ENCODE measurements at regions not wholly inside any gene's neighbourhood (a gene's known extent, or its start where the extent isn't known, plus 50 kb on each side); places are given as distances from the start of the nearest gene placed in this dataset.
"Not testable (repeated sequence)": the region's sequence is repeated elsewhere in the genome, so short reads cannot be mapped to it uniquely, and the experiment has no call there.

- no peak for DNase-seq
Observed at GRCh38 chrX:140157611-140158010, 192.3 kb upstream of the CXorf66 start.

- no peak for DNase-seq
Observed at GRCh38 chrX:140157143-140157542, 191.8 kb upstream of the CXorf66 start.

GRCh38 chrX:140151316-140151715 is 186.0 kb upstream of the CXorf66 start:
- DNase-seq = no peak

- DNase-seq = no peak
Observed at GRCh38 chrX:140149761-140150160, 184.4 kb upstream of the CXorf66 start.

- no peak for DNase-seq
Observed at GRCh38 chrX:140141444-140142029, 176.2 kb upstream of the CXorf66 start.

GRCh38 chrX:140138492-140138891 is 173.2 kb upstream of the CXorf66 start:
- DNase-seq = not testable (repeated sequence)

GRCh38 chrX:140138065-140138464 is 172.7 kb upstream of the CXorf66 start:
- not testable (repeated sequence) for DNase-seq

GRCh38 chrX:140132937-140133336 is 167.6 kb upstream of the CXorf66 start:
- DNase-seq = no peak

GRCh38 chrX:140123446-140123845 is 158.1 kb upstream of the CXorf66 start:
- no peak for DNase-seq

- not testable (repeated sequence) for DNase-seq
Observed at GRCh38 chrX:140114059-140114458, 148.7 kb upstream of the CXorf66 start.

GRCh38 chrX:140110081-140110650 is 144.8 kb upstream of the CXorf66 start:
- DNase-seq = no peak

GRCh38 chrX:140104760-140105159 is 139.4 kb upstream of the CXorf66 start:
- DNase-seq = no peak

GRCh38 chrX:140099221-140099620 is 133.9 kb upstream of the CXorf66 start:
- no peak for DNase-seq

GRCh38 chrX:140092121-140092520 is 126.8 kb upstream of the CXorf66 start:
- no peak for DNase-seq

- no peak for DNase-seq
Observed at GRCh38 chrX:140091125-140091886, 126.0 kb upstream of the CXorf66 start.

- DNase-seq = no peak
Observed at GRCh38 chrX:140090800-140091124, 125.4 kb upstream of the CXorf66 start.

- DNase-seq = no peak
Observed at GRCh38 chrX:140088438-140088837, 123.1 kb upstream of the CXorf66 start.

- no peak for DNase-seq
Observed at GRCh38 chrX:140087875-140088274, 122.6 kb upstream of the CXorf66 start.

GRCh38 chrX:140086691-140087090 is 121.4 kb upstream of the CXorf66 start:
- DNase-seq = no peak

- DNase-seq = not testable (repeated sequence)
Observed at GRCh38 chrX:140074851-140075250, 109.5 kb upstream of the CXorf66 start.

- no peak for DNase-seq
Observed at GRCh38 chrX:140071037-140071436, 105.7 kb upstream of the CXorf66 start.

- DNase-seq = no peak
Observed at GRCh38 chrX:140065961-140066662, 100.8 kb upstream of the CXorf66 start.

GRCh38 chrX:140064993-140065392 is 99.7 kb upstream of the CXorf66 start:
- DNase-seq = no peak

- DNase-seq = peak; percentile 1 to 37 (median 14)
Observed at GRCh38 chrX:140057001-140057411, 91.7 kb upstream of the CXorf66 start.
